Erythroblast (primary cell): ENCODE measurements at regions not wholly inside any gene's neighbourhood (a gene's known extent, or its start where the extent isn't known, plus 50 kb on each side); places are given as distances from the start of the nearest gene placed in this dataset.

Experiments used
- GATA1 ChIP-seq: IDR thresholded peaks from 2 replicates; pipeline ENCODE4 v1.6.1; 2011; ENCODE audit warnings: low read depth, mild to moderate bottlenecking, control low read depth, low read length, moderate library complexity
- POLR2A ChIP-seq: IDR thresholded peaks from 2 replicates; pipeline ENCODE4 v1.6.1; 2011; ENCODE audit warnings: mild to moderate bottlenecking, low read length

- TF ChIP-seq POLR2A = no peak
- no peak for TF ChIP-seq GATA1
These were observed 160.9 kb upstream of the MME start for GRCh38 chr3:154919226-154919625.
